ENCODE measurements at regions not wholly inside any gene's neighbourhood (a gene's known extent, or its start where the extent isn't known, plus 50 kb on each side); places are given as distances from the start of the nearest gene placed in this dataset.
"Not testable (repeated sequence)": the region's sequence is repeated elsewhere in the genome, so short reads cannot be mapped to it uniquely, and the experiment has no call there.

DNA sequence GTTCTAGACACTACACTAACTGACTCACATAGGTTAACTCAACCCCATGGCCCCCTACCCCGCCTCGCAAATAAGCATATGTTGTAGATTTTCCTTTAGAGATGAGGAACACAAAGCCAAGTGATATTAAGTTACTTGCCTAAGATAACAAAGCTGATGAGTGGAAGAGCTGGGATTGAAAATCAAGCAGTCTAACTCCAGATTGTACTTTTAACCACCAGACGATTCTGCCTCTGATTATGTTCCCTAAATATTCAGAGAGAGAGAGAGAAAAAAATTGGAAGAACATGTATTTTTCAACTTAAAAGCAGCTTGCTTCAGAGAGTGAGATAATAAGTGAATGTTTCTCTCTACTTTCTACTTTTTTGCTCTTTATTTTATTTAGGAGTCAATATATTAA is 66.9 kb upstream of the THBS1 start:
- TF ChIP-seq ZNF274 (IDR thresholded peaks at IDR 0.05; ENCODE audit: low read depth, low read length) = no peak
- no peak overlapping the region for H3K4me3 ChIP-seq (ENCODE audit: low read length)

DNA sequence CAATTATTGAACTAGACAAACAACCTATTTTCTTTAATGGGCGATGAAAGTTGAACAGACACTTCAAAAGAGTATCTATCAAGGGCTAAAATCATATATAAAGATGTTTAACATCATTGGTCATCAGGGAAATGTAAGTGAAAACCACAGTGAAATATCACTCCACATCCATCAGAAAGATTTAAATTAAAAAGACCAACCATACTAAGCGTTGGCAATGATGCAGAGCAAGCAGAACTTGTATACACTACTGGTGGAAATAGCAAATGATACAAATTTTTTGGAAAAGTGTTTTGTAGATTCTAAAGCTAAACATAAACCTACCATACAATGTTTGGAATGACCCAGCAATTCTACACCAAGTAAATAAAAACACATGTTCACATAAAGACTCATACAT is 65.9 kb upstream of the THBS1 start:
- H3K4me3 ChIP-seq (ENCODE audit: low read length) = no peak overlapping the region
- no peak for TF ChIP-seq ZNF274 (IDR thresholded peaks at IDR 0.05; ENCODE audit: low read depth, low read length)

GRCh38 chr15:39515765-39516164 is 65.1 kb upstream of the THBS1 start:
- no peak for TF ChIP-seq ZNF274 (IDR thresholded peaks at IDR 0.05; ENCODE audit: low read depth, low read length)
- H3K4me3 ChIP-seq (ENCODE audit: low read length) = no peak overlapping the region

DNA sequence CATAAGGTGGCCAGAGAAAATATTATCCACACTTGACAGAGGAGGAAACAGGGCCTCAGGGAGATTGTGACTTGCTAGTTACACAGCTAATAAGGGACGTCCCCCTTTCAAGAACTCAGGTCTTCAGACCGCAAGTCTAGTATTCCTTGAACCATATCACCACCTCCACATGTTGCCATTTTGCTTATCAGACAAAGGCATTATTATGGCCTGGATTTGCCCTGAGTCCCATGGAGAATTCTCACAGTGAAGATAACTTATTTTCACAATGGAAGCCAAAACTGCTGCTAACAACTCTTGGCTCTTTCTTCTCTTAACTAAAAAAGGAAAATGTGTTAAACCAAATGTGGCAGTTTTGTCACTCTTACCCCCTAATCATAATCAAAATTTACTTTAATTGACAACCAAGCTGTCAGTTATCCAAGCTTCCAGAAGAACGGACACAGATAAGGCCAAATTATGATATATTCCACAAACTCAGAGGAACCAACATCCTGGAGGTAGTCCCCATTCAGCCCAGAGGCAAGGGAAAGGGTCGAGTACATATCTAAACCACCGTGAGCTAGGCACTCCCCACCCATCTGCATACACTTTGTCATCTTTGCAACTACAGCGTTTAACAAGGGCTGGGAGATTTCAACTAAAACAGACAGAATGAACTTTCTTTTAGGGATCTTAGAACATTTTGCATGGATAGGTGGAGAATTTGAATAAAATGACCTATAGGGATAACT is 63.6 kb upstream of the THBS1 start:
- no peak overlapping the region for H3K4me3 ChIP-seq (ENCODE audit: low read length)
- TF ChIP-seq ZNF274 (IDR thresholded peaks at IDR 0.05; ENCODE audit: low read depth, low read length) = no peak

- H3K4me3 ChIP-seq (ENCODE audit: low read length) = not testable (repeated sequence)
Measured at GRCh38 chr15:39523968-39524367, 56.9 kb upstream of the THBS1 start.

DNA sequence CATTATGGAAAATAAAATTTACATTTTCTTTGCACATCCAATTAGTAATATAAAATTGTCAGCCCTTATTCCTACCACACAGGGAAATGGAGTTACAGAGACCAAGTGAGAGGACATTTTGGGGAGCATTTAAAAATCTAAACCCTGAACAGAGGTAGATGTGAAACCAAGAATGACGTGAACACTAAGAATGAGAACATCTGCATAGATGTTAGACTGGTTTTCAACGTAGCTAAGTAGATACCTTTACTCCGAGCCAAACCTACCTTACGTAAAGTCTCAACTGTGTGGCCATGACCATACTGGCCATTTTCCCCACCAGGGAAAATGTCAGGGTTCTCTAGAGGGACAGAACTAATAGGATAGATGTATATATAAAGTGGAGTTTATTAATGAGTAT is 51.4 kb upstream of the THBS1 start:
- no peak overlapping the region for H3K4me3 ChIP-seq (ENCODE audit: low read length)
- no peak for TF ChIP-seq ZNF274 (IDR thresholded peaks at IDR 0.05; ENCODE audit: low read depth, low read length)

- H3K4me3 ChIP-seq (ENCODE audit: low read length) = no peak overlapping the region
- TF ChIP-seq ZNF274 (IDR thresholded peaks at IDR 0.05; ENCODE audit: low read depth, low read length) = no peak
Measured at GRCh38 chr15:39530480-39531342, 50.2 kb upstream of the THBS1 start.
